OCI-LY3 (cell line): ENCODE measurements at regions not wholly inside any gene's neighbourhood (a gene's known extent, or its start where the extent isn't known, plus 50 kb on each side); places are given as distances from the start of the nearest gene placed in this dataset.

Experiments
- H2AFZ ChIP-seq: fragments of 200-600, 300-600 bp; shearing (Covaris generic); 2 replicates; pipeline ENCODE4 v1.6.0; 2014; ENCODE audit warnings: antibody characterized with exemption, low read depth, low read length
- H3K27ac ChIP-seq: fragments of 200-600, 300-600 bp; sonication (generic); 2 replicates; pipeline ENCODE4 v1.5.1; 2014; ENCODE audit warnings: mild to moderate bottlenecking, low read length, moderate library complexity, mixed read lengths
- H3K27me3 ChIP-seq: fragments of 200-600, 300-600 bp; sonication (generic); 2 replicates; pipeline ENCODE4 v1.6.1; 2014; ENCODE audit warnings: low read depth, low read length, mixed read lengths
- H3K36me3 ChIP-seq: fragments of 200-600, 300-600 bp; sonication (generic); replicated peaks from 2 replicates; pipeline ENCODE3; 2014; ENCODE audit warnings: low read depth, low read length, mixed read lengths
- H3K4me1 ChIP-seq: fragments of 300-600, 200-600 bp; sonication (generic); 2 replicates; pipeline ENCODE4 v1.6.1; 2014; ENCODE audit warnings: low read length, mixed read lengths
- H3K4me2 ChIP-seq: fragments of 200-600, 300-600 bp; sonication (generic); 2 replicates; pipeline ENCODE4 v1.6.1; 2014; ENCODE audit warnings: low read length, mixed read lengths
- H3K4me3 ChIP-seq: fragments of 300-600, 200-600 bp; sonication (generic); 2 replicates; pipeline ENCODE4 v1.5.1; 2014; ENCODE audit warnings: antibody characterized with exemption, mild to moderate bottlenecking, low read length, moderate library complexity
- H3K79me2 ChIP-seq: fragments of 300-600, 200-600 bp; shearing (Covaris generic); 2 replicates; pipeline ENCODE4 v1.6.1; 2014; ENCODE audit warnings: mild to moderate bottlenecking, low read length, mixed read lengths
- H3K9ac ChIP-seq: fragments of 300-600, 200-600 bp; shearing (Covaris generic); 2 replicates; pipeline ENCODE4 v1.6.0; 2014; ENCODE audit warnings: mild to moderate bottlenecking, low read length, moderate library complexity
- H3K9me3 ChIP-seq: fragments of 200-600, 300-600 bp; shearing (Covaris generic); 2 replicates; pipeline ENCODE4 v1.6.1; 2014; ENCODE audit warnings: low read length, mixed read lengths; ENCODE audit not compliant: insufficient read depth
- H4K20me1 ChIP-seq: fragments of 200-600, 300-600 bp; sonication (generic); 2 replicates; pipeline ENCODE4 v1.6.1; 2016; ENCODE audit warnings: low read length, mixed read lengths; ENCODE audit not compliant: insufficient read depth
- EZH2phosphoT487 ChIP-seq: fragments of 200-600 bp; shearing (Covaris generic); IDR thresholded peaks from 2 replicates; pipeline ENCODE4 v1.6.1; 2018; ENCODE audit warnings: antibody characterized with exemption, mixed run types, low read depth
- TF ChIP-seq, protein P1 (sequence below): fragments of 200-600, 300-600 bp; sonication (generic); IDR thresholded peaks from 2 replicates; pipeline ENCODE4 v1.5.1; 2014; ENCODE audit warnings: antibody characterized with exemption, low read length, low read depth

DNA sequence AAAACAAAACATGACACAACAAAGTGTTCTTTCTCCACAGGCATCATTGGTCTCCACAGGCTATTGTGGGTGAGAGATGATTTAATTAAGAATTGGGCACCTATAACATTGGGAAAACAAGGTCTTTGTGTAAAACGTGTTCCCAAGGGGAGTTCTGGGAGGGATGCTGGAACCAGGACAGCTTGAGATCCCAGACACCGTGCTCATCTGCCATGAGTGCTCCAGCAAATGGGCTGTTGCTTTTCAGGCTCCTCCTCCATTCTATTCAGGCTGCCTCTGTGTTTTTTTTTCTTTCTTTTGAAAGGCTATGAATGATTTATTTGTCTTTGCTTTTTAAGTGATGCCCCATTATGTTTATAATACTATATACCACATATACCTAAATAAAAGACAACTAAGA, 122.4 kb downstream of the DACT1 start:
- no peak overlapping the region for H3K4me3 ChIP-seq
- no peak overlapping the region for H3K27ac ChIP-seq
- H3K79me2 ChIP-seq = no peaks in the 10 kb centered on the region
- TF ChIP-seq, protein P1, sequence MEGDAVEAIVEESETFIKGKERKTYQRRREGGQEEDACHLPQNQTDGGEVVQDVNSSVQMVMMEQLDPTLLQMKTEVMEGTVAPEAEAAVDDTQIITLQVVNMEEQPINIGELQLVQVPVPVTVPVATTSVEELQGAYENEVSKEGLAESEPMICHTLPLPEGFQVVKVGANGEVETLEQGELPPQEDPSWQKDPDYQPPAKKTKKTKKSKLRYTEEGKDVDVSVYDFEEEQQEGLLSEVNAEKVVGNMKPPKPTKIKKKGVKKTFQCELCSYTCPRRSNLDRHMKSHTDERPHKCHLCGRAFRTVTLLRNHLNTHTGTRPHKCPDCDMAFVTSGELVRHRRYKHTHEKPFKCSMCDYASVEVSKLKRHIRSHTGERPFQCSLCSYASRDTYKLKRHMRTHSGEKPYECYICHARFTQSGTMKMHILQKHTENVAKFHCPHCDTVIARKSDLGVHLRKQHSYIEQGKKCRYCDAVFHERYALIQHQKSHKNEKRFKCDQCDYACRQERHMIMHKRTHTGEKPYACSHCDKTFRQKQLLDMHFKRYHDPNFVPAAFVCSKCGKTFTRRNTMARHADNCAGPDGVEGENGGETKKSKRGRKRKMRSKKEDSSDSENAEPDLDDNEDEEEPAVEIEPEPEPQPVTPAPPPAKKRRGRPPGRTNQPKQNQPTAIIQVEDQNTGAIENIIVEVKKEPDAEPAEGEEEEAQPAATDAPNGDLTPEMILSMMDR = no peak
- TF ChIP-seq EZH2phosphoT487 = no peak
- H3K4me2 ChIP-seq = no peak overlapping the region
- no peaks in the 10 kb centered on the region for H3K9me3 ChIP-seq
- H3K36me3 ChIP-seq = no peaks in the 10 kb centered on the region
- peaks cover 6% of the 10 kb centered on the region for H3K4me1 ChIP-seq
- H4K20me1 ChIP-seq = no peaks in the 10 kb centered on the region
- H3K27me3 ChIP-seq = no peaks in the 10 kb centered on the region
- H3K9ac ChIP-seq = no peak overlapping the region
- H2AFZ ChIP-seq = no peak overlapping the region

DNA sequence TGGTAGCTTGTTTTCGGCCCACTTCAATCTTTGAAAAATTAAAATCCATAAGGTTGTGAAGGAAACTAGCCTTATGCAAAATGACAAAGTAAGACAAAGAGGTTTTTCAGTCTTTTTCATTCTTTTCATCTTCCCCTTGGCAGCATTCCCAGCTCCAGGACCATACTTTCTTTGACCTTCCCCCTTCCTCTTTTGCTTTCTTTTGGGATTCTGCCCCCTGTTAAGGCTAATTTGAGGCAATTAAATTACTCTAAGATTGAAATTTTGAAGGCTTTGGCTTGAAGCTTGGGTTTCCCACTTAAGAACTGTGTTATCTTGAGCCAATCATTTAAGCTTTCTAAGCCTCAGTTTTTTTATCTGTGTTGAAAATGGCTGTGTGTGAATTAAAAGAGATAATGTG, 124.9 kb downstream of the DACT1 start:
- H4K20me1 ChIP-seq = no peaks in the 10 kb centered on the region
- H3K9ac ChIP-seq = no peak overlapping the region
- H3K36me3 ChIP-seq = no peaks in the 10 kb centered on the region
- H3K79me2 ChIP-seq = no peaks in the 10 kb centered on the region
- no peaks in the 10 kb centered on the region for H3K27me3 ChIP-seq
- H3K27ac ChIP-seq = no peak overlapping the region
- no peaks in the 10 kb centered on the region for H3K9me3 ChIP-seq
- no peak overlapping the region for H3K4me3 ChIP-seq
- no peaks in the 10 kb centered on the region for H3K4me1 ChIP-seq
- H3K4me2 ChIP-seq = no peak overlapping the region
- TF ChIP-seq, protein P1 = no peak
- TF ChIP-seq EZH2phosphoT487 = no peak
- no peak overlapping the region for H2AFZ ChIP-seq

DNA sequence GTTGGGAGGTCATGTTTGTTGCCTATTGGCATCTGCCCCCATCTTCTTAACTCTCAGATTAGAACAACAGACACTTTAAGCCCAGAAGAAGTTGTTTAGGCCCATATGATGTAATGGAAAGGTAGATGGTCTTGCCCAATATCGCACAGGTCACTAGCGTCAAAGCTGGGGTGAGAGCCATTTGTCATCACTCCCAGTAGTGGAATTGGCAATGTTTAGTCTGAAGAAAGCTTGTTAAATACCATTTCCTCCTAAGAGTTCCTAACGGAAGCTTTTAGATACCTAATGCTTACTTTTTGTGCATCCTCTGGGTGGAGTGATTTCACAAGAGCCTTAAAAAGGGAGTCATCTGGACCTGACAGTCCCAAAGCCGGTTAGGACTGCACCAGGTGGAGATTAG, 125.4 kb downstream of the DACT1 start:
- Histone ChIP-seq H3K9ac (no peak overlapping the region), H4K20me1 (no peaks in the 10 kb centered on the region), H3K9me3 (no peaks in the 10 kb centered on the region), H3K36me3 (no peaks in the 10 kb centered on the region), H3K27me3 (no peaks in the 10 kb centered on the region), H3K79me2 (no peaks in the 10 kb centered on the region), H3K27ac (no peak overlapping the region), H3K4me3 (no peak overlapping the region), H2AFZ (no peak overlapping the region), H3K4me2 (no peak overlapping the region), H3K4me1 (no peaks in the 10 kb centered on the region)
- TF ChIP-seq, protein P1 = no peak
- TF ChIP-seq EZH2phosphoT487 = no peak

DNA sequence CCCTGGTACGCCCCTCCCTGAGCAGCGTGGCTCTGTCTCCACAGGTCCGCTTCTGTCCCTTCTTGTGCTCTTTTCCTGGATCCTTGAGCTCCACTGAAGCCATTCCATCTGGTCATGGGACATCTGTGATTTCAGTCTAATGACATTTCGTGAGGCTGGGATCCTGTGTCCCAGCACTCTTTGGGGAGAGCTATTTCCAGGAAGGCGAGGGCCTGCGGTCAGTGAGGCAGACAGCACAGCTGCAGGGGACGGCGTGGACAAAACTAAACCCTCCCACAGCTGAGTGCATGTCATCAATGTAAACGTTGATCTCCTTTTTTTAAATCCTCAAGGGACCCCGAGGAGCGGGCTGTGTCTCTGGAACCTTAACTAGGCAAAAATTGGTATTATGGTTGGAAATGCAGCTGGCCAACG, 127.7 kb downstream of the DACT1 start:
- no peaks in the 10 kb centered on the region for H3K9me3 ChIP-seq
- H4K20me1 ChIP-seq = no peaks in the 10 kb centered on the region
- H3K9ac ChIP-seq = no peak overlapping the region
- no peaks in the 10 kb centered on the region for H3K27me3 ChIP-seq
- no peaks in the 10 kb centered on the region for H3K36me3 ChIP-seq
- TF ChIP-seq EZH2phosphoT487 = no peak
- TF ChIP-seq, protein P1 = no peak
- no peaks in the 10 kb centered on the region for H3K4me1 ChIP-seq
- no peak overlapping the region for H3K27ac ChIP-seq
- H3K4me2 ChIP-seq = no peak overlapping the region
- H3K79me2 ChIP-seq = no peaks in the 10 kb centered on the region
- no peak overlapping the region for H3K4me3 ChIP-seq
- H2AFZ ChIP-seq = no peak overlapping the region
